H9 (cell line): ENCODE measurements at regions not wholly inside any gene's neighbourhood (a gene's known extent, or its start where the extent isn't known, plus 50 kb on each side); places are given as distances from the start of the nearest gene placed in this dataset.

Experiments
- DNase-seq: peaks from one replicate; pipeline ENCODE4 v3.0.0-alpha.2; 2017
- H2AFZ ChIP-seq: one replicate; pipeline ENCODE4 v1.6.1; 2013; ENCODE audit warnings: mild to moderate bottlenecking, low read length, control low read depth, moderate library complexity
- H2AK5ac ChIP-seq: 2 replicates; pipeline ENCODE4 v1.6.1; 2013; ENCODE audit warnings: low read length, control low read depth, mixed read lengths; ENCODE audit not compliant: insufficient read length
- H2BK120ac ChIP-seq: one replicate; pipeline ENCODE4 v1.6.1; 2013; ENCODE audit warnings: low read depth, mild to moderate bottlenecking, low read length, control low read depth, inconsistent platforms; ENCODE audit not compliant: poor library complexity, severe bottlenecking
- H2BK12ac ChIP-seq: 2 replicates; pipeline ENCODE4 v1.6.1; 2013; ENCODE audit warnings: low read length, control low read depth, mixed read lengths, low read depth; ENCODE audit not compliant: insufficient read length
- H2BK15ac ChIP-seq: 2 replicates; pipeline ENCODE4 v1.6.1; 2013; ENCODE audit warnings: low read depth, low read length, control low read depth
- H2BK20ac ChIP-seq: one replicate; pipeline ENCODE4 v1.6.1; 2013; ENCODE audit warnings: low read depth, mild to moderate bottlenecking, low read length, control low read depth, inconsistent platforms; ENCODE audit not compliant: poor library complexity, severe bottlenecking
- H2BK5ac ChIP-seq: 2 replicates; pipeline ENCODE4 v1.6.1; 2013; ENCODE audit warnings: low read length, control low read depth, mixed read lengths; ENCODE audit not compliant: insufficient read length
- H3K14ac ChIP-seq: 2 replicates; pipeline ENCODE4 v1.6.1; 2013; ENCODE audit warnings: low read length, control low read depth; ENCODE audit not compliant: insufficient read depth
- H3K18ac ChIP-seq: 2 replicates; pipeline ENCODE4 v1.6.1; 2013; ENCODE audit warnings: low read depth, mild to moderate bottlenecking, mixed read lengths, low read length, control low read depth; ENCODE audit not compliant: insufficient read length
- H3K23ac ChIP-seq: 2 replicates; pipeline ENCODE4 v1.6.1; 2013; ENCODE audit warnings: low read length, control low read depth, mixed read lengths, low read depth; ENCODE audit not compliant: insufficient read length
- H3K23me2 ChIP-seq: 2 replicates; pipeline ENCODE4 v1.6.1; 2013; ENCODE audit warnings: low read depth, mild to moderate bottlenecking, mixed read lengths, low read length, control low read depth; ENCODE audit not compliant: insufficient read length, poor library complexity, severe bottlenecking
- H3K27ac ChIP-seq: 2 replicates; pipeline ENCODE4 v1.5.1; 2013; ENCODE audit warnings: low read length, control low read depth, mixed read lengths, low read depth; ENCODE audit not compliant: insufficient read length
- H3K27me3 ChIP-seq: 2 replicates; pipeline ENCODE4 v1.6.1; 2013; ENCODE audit warnings: low read length, control low read depth, inconsistent platforms; ENCODE audit not compliant: insufficient read depth
- H3K4ac ChIP-seq: 2 replicates; pipeline ENCODE4 v1.6.1; 2013; ENCODE audit warnings: low read depth, mild to moderate bottlenecking, control low read depth, inconsistent platforms, low read length, moderate library complexity
- H3K4me1 ChIP-seq: 2 replicates; pipeline ENCODE4 v1.6.1; 2013; ENCODE audit warnings: low read length, control low read depth, inconsistent platforms; ENCODE audit not compliant: insufficient read depth
- H3K4me2 ChIP-seq: 2 replicates; pipeline ENCODE4 v1.6.1; 2013; ENCODE audit warnings: low read length, control low read depth, mixed read lengths; ENCODE audit not compliant: insufficient read length, insufficient read depth
- H3K56ac ChIP-seq: 2 replicates; pipeline ENCODE4 v1.6.1; 2013; ENCODE audit warnings: low read depth, mild to moderate bottlenecking, mixed read lengths, low read length, control low read depth; ENCODE audit not compliant: insufficient read length
- H3K79me1 ChIP-seq: 2 replicates; pipeline ENCODE4 v1.6.1; 2013; ENCODE audit warnings: low read depth, mild to moderate bottlenecking, moderate library complexity, low read length, control low read depth, inconsistent platforms; ENCODE audit not compliant: insufficient read depth, poor library complexity, severe bottlenecking
- H3K79me2 ChIP-seq: 2 replicates; pipeline ENCODE4 v1.6.1; 2013; ENCODE audit warnings: low read length, control low read depth, inconsistent platforms; ENCODE audit not compliant: insufficient read depth
- H3K9ac ChIP-seq: 2 replicates; pipeline ENCODE4 v1.6.1; 2013; ENCODE audit warnings: low read length, control low read depth, mixed read lengths; ENCODE audit not compliant: insufficient read length; ENCODE audit errors: extremely low read depth
- H3K9me3 ChIP-seq: one replicate; pipeline ENCODE4 v1.6.1; 2013; ENCODE audit warnings: low read depth, low read length, inconsistent platforms; ENCODE audit not compliant: control insufficient read depth
- H3T11ph ChIP-seq: one replicate; pipeline ENCODE4 v1.6.1; 2013; ENCODE audit warnings: mild to moderate bottlenecking, low read length, control low read depth, inconsistent platforms
- H4K20me1 ChIP-seq: one replicate; pipeline ENCODE4 v1.6.1; 2013; ENCODE audit not compliant: control insufficient read depth, insufficient read length, insufficient read depth
- H4K5ac ChIP-seq: 2 replicates; pipeline ENCODE4 v1.6.1; 2013; ENCODE audit warnings: low read depth, mild to moderate bottlenecking, mixed read lengths, low read length, control low read depth; ENCODE audit not compliant: insufficient read length
- H4K8ac ChIP-seq: replicated peaks from 2 replicates; pipeline ENCODE4 v1.6.1; 2013; ENCODE audit warnings: low read length, control low read depth, mixed read lengths, low read depth; ENCODE audit not compliant: insufficient read length
- H4K91ac ChIP-seq: 2 replicates; pipeline ENCODE4 v1.6.1; 2013; ENCODE audit warnings: low read depth, mild to moderate bottlenecking, moderate library complexity, mixed read lengths, low read length, control low read depth; ENCODE audit not compliant: insufficient read length
- H3K27ac Mint-ChIP-seq, 3 experiments: 2 replicates in 2 of 3; 3 replicates in 1 of 3; pipeline ENCODE4 v1.8.0; 2020 to 2021; ENCODE audit warnings: mixed read lengths in 3 of 3, mild to moderate bottlenecking in 1 of 3, moderate library complexity in 1 of 3
- H3K27me3 Mint-ChIP-seq: 2 replicates; pipeline ENCODE4 v1.8.0; 2021; ENCODE audit warnings: low read depth, mild to moderate bottlenecking, moderate library complexity, mixed read lengths
- H3K36me3 Mint-ChIP-seq, 3 experiments: 2 replicates in 2 of 3; 3 replicates in 1 of 3; pipeline ENCODE4 v1.8.0; 2020 to 2021; ENCODE audit warnings: low read depth in 3 of 3, mixed read lengths in 3 of 3; ENCODE audit not compliant: insufficient read depth in 1 of 3
- H3K4me1 Mint-ChIP-seq, 2 experiments: 2 replicates each; pipeline ENCODE4 v1.8.0; 2020; ENCODE audit warnings: mixed read lengths in 2 of 2
- H3K4me3 Mint-ChIP-seq, 2 experiments: 2 replicates in 1 of 2; 3 replicates in 1 of 2; pipeline ENCODE4 v1.8.0; 2020 to 2021; ENCODE audit warnings: mild to moderate bottlenecking in 2 of 2, mixed read lengths in 2 of 2, moderate library complexity in 1 of 2
- H3K9me3 Mint-ChIP-seq, 2 experiments: 2 replicates in 1 of 2; 3 replicates in 1 of 2; pipeline ENCODE4 v1.8.0; 2020; ENCODE audit warnings: mild to moderate bottlenecking in 2 of 2, mixed read lengths in 2 of 2, moderate library complexity in 1 of 2
- WGBS: extraction: QIAGEN DNeasy Blood & Tissue Kit; methylation state at CpG from one replicate; pipeline ENCODE4 v1.1.7; 2013; ENCODE audit warnings: missing lambda C conversion rate, low lambda C conversion rate, mixed read lengths; ENCODE audit not compliant: insufficient read length; ENCODE audit errors: extremely low coverage; 5-methylcytosine and 5-hydroxymethylcytosine counted together
- TF ChIP-seq, protein P1 (sequence below): fragments of 200-600 bp; sonication (generic); conservative IDR thresholded peaks from 3 replicates; pipeline ENCODE4 v1.8.0; 2021; ENCODE audit warnings: antibody characterized with exemption, mild to moderate bottlenecking

DNA sequence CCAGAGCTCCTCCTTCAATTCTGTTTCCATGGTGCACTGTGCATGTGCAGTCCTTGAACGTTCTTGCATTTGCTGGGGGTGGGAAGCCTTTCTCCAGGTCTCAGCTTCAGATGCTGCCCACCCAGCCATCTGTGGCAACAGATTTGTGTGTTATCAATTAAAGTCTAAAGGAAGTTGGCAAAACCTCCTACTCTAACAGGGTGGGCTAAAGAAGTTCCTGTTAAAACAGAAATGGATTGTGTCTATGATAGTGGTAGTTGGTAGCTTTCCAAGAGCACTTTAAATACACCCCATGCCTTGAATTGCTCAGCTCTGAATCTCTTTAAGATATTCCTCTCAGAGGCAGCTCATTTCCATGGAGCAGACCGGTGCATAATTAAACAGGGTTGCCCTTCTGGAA is 488.0 kb upstream of the SUCLG2 start:
- no peak overlapping the region for H3K27ac ChIP-seq
- no peak overlapping the region for H2AK5ac ChIP-seq
- H4K8ac ChIP-seq, result no peak overlapping the region
- H4K20me1 ChIP-seq, result no peaks in the 10 kb centered on the region
- H3K4me2 ChIP-seq, result no peak overlapping the region
- DNase-seq, result no peak
- no peak overlapping the region for H3K14ac ChIP-seq
- H3K9me3 ChIP-seq, result no peaks in the 10 kb centered on the region
- Mint-ChIP-seq H3K27ac (no peak overlapping the region), H3K36me3 (no peaks in the 10 kb centered on the region), H3K9me3 (no peaks in the 10 kb centered on the region; a peak in 1 of 5 replicates), H3K27me3 (no peaks in the 10 kb centered on the region), H3K4me1 (0 out of 4 replicates have a peak, but pooled peaks cover 0 to 2% of the 10 kb centered on the region in 2 experiments), H3K4me3 (no peak overlapping the region)
- WGBS, result no CpG with 5 or more reads among the region's 2 CpGs
- H2BK12ac ChIP-seq, result no peak overlapping the region
- no peak overlapping the region for H3T11ph ChIP-seq
- no peak overlapping the region for H2BK120ac ChIP-seq
- H3K4me1 ChIP-seq, result no peaks in the 10 kb centered on the region
- H2AFZ ChIP-seq, result no peak overlapping the region
- no peak overlapping the region for H3K23ac ChIP-seq
- no peaks in the 10 kb centered on the region for H3K79me2 ChIP-seq
- no peak overlapping the region for H3K9ac ChIP-seq
- H4K5ac ChIP-seq, result no peak overlapping the region
- H4K91ac ChIP-seq, result no peak overlapping the region
- TF ChIP-seq, protein P1, sequence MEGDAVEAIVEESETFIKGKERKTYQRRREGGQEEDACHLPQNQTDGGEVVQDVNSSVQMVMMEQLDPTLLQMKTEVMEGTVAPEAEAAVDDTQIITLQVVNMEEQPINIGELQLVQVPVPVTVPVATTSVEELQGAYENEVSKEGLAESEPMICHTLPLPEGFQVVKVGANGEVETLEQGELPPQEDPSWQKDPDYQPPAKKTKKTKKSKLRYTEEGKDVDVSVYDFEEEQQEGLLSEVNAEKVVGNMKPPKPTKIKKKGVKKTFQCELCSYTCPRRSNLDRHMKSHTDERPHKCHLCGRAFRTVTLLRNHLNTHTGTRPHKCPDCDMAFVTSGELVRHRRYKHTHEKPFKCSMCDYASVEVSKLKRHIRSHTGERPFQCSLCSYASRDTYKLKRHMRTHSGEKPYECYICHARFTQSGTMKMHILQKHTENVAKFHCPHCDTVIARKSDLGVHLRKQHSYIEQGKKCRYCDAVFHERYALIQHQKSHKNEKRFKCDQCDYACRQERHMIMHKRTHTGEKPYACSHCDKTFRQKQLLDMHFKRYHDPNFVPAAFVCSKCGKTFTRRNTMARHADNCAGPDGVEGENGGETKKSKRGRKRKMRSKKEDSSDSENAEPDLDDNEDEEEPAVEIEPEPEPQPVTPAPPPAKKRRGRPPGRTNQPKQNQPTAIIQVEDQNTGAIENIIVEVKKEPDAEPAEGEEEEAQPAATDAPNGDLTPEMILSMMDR, result no peak
- H3K27me3 ChIP-seq, result no peaks in the 10 kb centered on the region
- H3K4ac ChIP-seq, result no peak overlapping the region
- no peaks in the 10 kb centered on the region for H3K23me2 ChIP-seq
- H2BK15ac ChIP-seq, result no peak overlapping the region
- H2BK5ac ChIP-seq, result no peak overlapping the region
- no peak overlapping the region for H2BK20ac ChIP-seq
- H3K79me1 ChIP-seq, result no peaks in the 10 kb centered on the region
- H3K56ac ChIP-seq, result no peak overlapping the region
- no peak overlapping the region for H3K18ac ChIP-seq
